PC-3 (cell line): ENCODE measurements at regions not wholly inside any gene's neighbourhood (a gene's known extent, or its start where the extent isn't known, plus 50 kb on each side); places are given as distances from the start of the nearest gene placed in this dataset.

Source experiments
- ATAC-seq: fragments of 200-7000 bp; cut with Tn5 transposase; 2 replicates; pipeline ENCODE4 v1.9.1; 2020; ENCODE audit warnings: mild to moderate bottlenecking, moderate library complexity
- BruUV-seq: library from RNA; stranded (reverse); fragments of 400-500 nt; replicated peaks from 2 replicates; lab custom pipeline; 2021; lab: Mats Ljungman, UMichigan
- CTCF ChIA-PET: fragments of 300-600 bp; sonication (Branson Sonifier 250); formaldehyde crosslinking; loops from one replicate; lab custom pipeline; 2022; ENCODE audit warnings: antibody characterized with exemption; lab: Charles Lee
- POLR2A ChIA-PET: fragments of 300-600 bp; sonication (Branson Sonifier 250); formaldehyde crosslinking; loops from one replicate; lab custom pipeline; 2022; ENCODE audit warnings: antibody characterized with exemption; ENCODE audit not compliant: unreplicated experiment; lab: Charles Lee
- DNase-seq: peaks from one replicate; pipeline ENCODE4 v3.0.0-alpha.2; 2015
- H2AFZ ChIP-seq: fragments of 300-600 bp; sonication (generic); 2 replicates; pipeline ENCODE4 v1.6.0; 2016; ENCODE audit warnings: antibody characterized with exemption, low read length
- H3F3A ChIP-seq: fragments of 300-600 bp; sonication (generic); one replicate; pipeline ENCODE4 v1.6.0; 2017; ENCODE audit warnings: antibody characterized with exemption, low read length, control low read depth, mild to moderate bottlenecking; ENCODE audit not compliant: unreplicated experiment
- H3K27ac ChIP-seq: fragments of 300-600 bp; sonication (generic); 2 replicates; pipeline ENCODE4 v1.5.1; 2016; ENCODE audit warnings: mild to moderate bottlenecking, low read length
- H3K27me3 ChIP-seq: fragments of 300-600 bp; sonication (generic); 2 replicates; pipeline ENCODE4 v1.6.1; 2016; ENCODE audit warnings: low read length, mixed read lengths
- H3K36me3 ChIP-seq: fragments of 300-600 bp; sonication (generic); 2 replicates; pipeline ENCODE4 v1.6.1; 2016; ENCODE audit warnings: low read depth, mixed run types, low read length, mixed read lengths
- H3K4me1 ChIP-seq: fragments of 300-600 bp; sonication (generic); 2 replicates; pipeline ENCODE4 v1.5.1; 2016; ENCODE audit warnings: low read length; ENCODE audit not compliant: insufficient read depth
- H3K4me2 ChIP-seq: fragments of 300-600 bp; sonication (generic); 2 replicates; pipeline ENCODE4 v1.6.0; 2016; ENCODE audit warnings: low read length
- H3K4me3 ChIP-seq: fragments of 300-600 bp; sonication (generic); 2 replicates; pipeline ENCODE4 v1.5.1; 2016; ENCODE audit warnings: mild to moderate bottlenecking, low read length, mixed read lengths
- H3K79me2 ChIP-seq: fragments of 300-600 bp; sonication (generic); 2 replicates; pipeline ENCODE4 v1.6.1; 2017; ENCODE audit warnings: low read length, mixed read lengths
- H3K9ac ChIP-seq: fragments of 300-600 bp; sonication (generic); 2 replicates; pipeline ENCODE4 v1.6.0; 2016; ENCODE audit warnings: mild to moderate bottlenecking, low read length
- H3K9me2 ChIP-seq: fragments of 300-600 bp; sonication (generic); replicated peaks from 2 replicates; pipeline ENCODE4 v1.6.1; 2016; ENCODE audit warnings: mixed run types, low read length, mixed read lengths
- H3K9me3 ChIP-seq: fragments of 300-600 bp; sonication (generic); 2 replicates; pipeline ENCODE4 v1.6.1; 2016; ENCODE audit warnings: low read length, mixed read lengths
- H4K20me1 ChIP-seq: fragments of 300-600 bp; sonication (generic); 2 replicates; pipeline ENCODE4 v1.6.1; 2016; ENCODE audit warnings: low read length, mixed read lengths
- CTCF ChIP-seq: fragments of 300-600 bp; sonication (generic); conservative IDR thresholded peaks from 2 replicates; pipeline ENCODE4 v1.5.1; 2017; ENCODE audit warnings: antibody characterized with exemption, low read depth, mild to moderate bottlenecking, low read length
- EZH2 ChIP-seq: fragments of 300-600 bp; sonication (generic); IDR thresholded peaks from one replicate; pipeline ENCODE4 v1.6.1; 2017; ENCODE audit warnings: antibody characterized with exemption, mild to moderate bottlenecking, low read length; ENCODE audit not compliant: unreplicated experiment
- EZH2phosphoT487 ChIP-seq: fragments of 300-600 bp; sonication (generic); IDR thresholded peaks from 2 replicates; pipeline ENCODE4 v1.6.1; 2018; ENCODE audit warnings: mild to moderate bottlenecking, antibody characterized with exemption, low read length, borderline replicate concordance
- intact Hi-C: fragments of 100-400 bp; cut with micrococcal nuclease; formaldehyde crosslinking; loops from 2 replicates; pipeline ENCODE4 v1.9.0; 2023

- intact Hi-C loops = no loop called here
- DNase-seq (no peak), ATAC-seq (no peak)
- ChIA-PET CTCF (no interaction called here), POLR2A (interaction anchor here (0.6 kb wide), 1 partner anchor 9 kb away, joined by 3 read pairs; no protein-coding TSS in a partner anchor)
- H3K79me2 ChIP-seq = no peaks in the 10 kb centered on the region
- no peaks in the 10 kb centered on the region for H3K9me2 ChIP-seq
- H2AFZ ChIP-seq = no peak overlapping the region
- no peaks in the 10 kb centered on the region for H3K36me3 ChIP-seq
- TF ChIP-seq EZH2phosphoT487 (no peak), EZH2 (no peak), CTCF (no peak)
- no peaks in the 10 kb centered on the region for H3K27me3 ChIP-seq
- BruUV-seq = no TSS peak
- H4K20me1 ChIP-seq = no peaks in the 10 kb centered on the region
- no peaks in the 10 kb centered on the region for H3F3A ChIP-seq
- no peak overlapping the region for H3K4me2 ChIP-seq
- no peaks in the 10 kb centered on the region for H3K9me3 ChIP-seq
- no peaks in the 10 kb centered on the region for H3K4me1 ChIP-seq
- H3K27ac ChIP-seq = no peak overlapping the region
- no peak overlapping the region for H3K9ac ChIP-seq
- no peak overlapping the region for H3K4me3 ChIP-seq
These were observed 70.9 kb upstream of the PRDM11 start for GRCh38 chr11:45075519-45075918.

- Histone ChIP-seq H3F3A (no peaks in the 10 kb centered on the region), H3K9me2 (no peaks in the 10 kb centered on the region), H4K20me1 (no peaks in the 10 kb centered on the region), H3K36me3 (no peaks in the 10 kb centered on the region), H3K4me3 (no peak overlapping the region), H3K79me2 (no peaks in the 10 kb centered on the region), H3K9me3 (no peaks in the 10 kb centered on the region), H3K27me3 (no peaks in the 10 kb centered on the region), H3K4me1 (no peaks in the 10 kb centered on the region), H3K27ac (no peak overlapping the region), H3K4me2 (no peak overlapping the region), H2AFZ (no peak overlapping the region), H3K9ac (no peak overlapping the region)
- no TSS peak for BruUV-seq
- DNase-seq (no peak), ATAC-seq (no peak)
- POLR2A ChIA-PET = interaction anchor here (0.6 kb wide), 1 partner anchor 8 kb away, joined by 3 read pairs; no protein-coding TSS in a partner anchor
- TF ChIP-seq EZH2phosphoT487 (no peak), EZH2 (no peak), CTCF (no peak)
- CTCF ChIA-PET = no interaction called here
- intact Hi-C loops = no loop called here
These were observed 70.5 kb upstream of the PRDM11 start for GRCh38 chr11:45075952-45076351.

- no peaks in the 10 kb centered on the region for H4K20me1 ChIP-seq
- no peak overlapping the region for H2AFZ ChIP-seq
- no peak overlapping the region for H3K4me3 ChIP-seq
- no peaks in the 10 kb centered on the region for H3K27me3 ChIP-seq
- H3K9me2 ChIP-seq = no peaks in the 10 kb centered on the region
- CTCF ChIA-PET = no interaction called here
- H3K79me2 ChIP-seq = no peaks in the 10 kb centered on the region
- no peak overlapping the region for H3K4me2 ChIP-seq
- TF ChIP-seq EZH2 (no peak), EZH2phosphoT487 (no peak), CTCF (no peak)
- no peaks in the 10 kb centered on the region for H3K9me3 ChIP-seq
- no peak for ATAC-seq
- BruUV-seq = no TSS peak
- DNase-seq = no peak
- no peaks in the 10 kb centered on the region for H3K4me1 ChIP-seq
- H3K9ac ChIP-seq = no peak overlapping the region
- POLR2A ChIA-PET = no interaction called here
- intact Hi-C loops = no loop called here
- no peak overlapping the region for H3K27ac ChIP-seq
- no peaks in the 10 kb centered on the region for H3K36me3 ChIP-seq
- no peaks in the 10 kb centered on the region for H3F3A ChIP-seq
These were observed 69.7 kb upstream of the PRDM11 start for GRCh38 chr11:45076761-45077160.
